ENCODE measurements at regions not wholly inside any gene's neighbourhood (a gene's known extent, or its start where the extent isn't known, plus 50 kb on each side); places are given as distances from the start of the nearest gene placed in this dataset.

- TF ChIP-seq JUND (IDR thresholded peaks at IDR 0.05; ENCODE audit: low read depth, low read length) (no peak), EP300 (IDR thresholded peaks at IDR 0.05; ENCODE audit: borderline replicate concordance in 1 of 2, control insufficient read depth in 1 of 2, low read depth in 2 of 2, low read length in 2 of 2) (no peak), KAT2A (conservative IDR thresholded peaks at IDR 0.05; ENCODE audit: control insufficient read depth, low read depth, low read length) (no peak), RFX5 (IDR thresholded peaks at IDR 0.05; ENCODE audit: low read depth, low read length) (no peak), CTCF (IDR thresholded peaks at IDR 0.05 in 2 of 3, conservative IDR thresholded peaks at IDR 0.05 in 1 of 3; ENCODE audit: control insufficient read depth in 2 of 3, extremely low read depth in 1 of 3, insufficient read depth in 1 of 3, low read depth in 3 of 3, low read length in 3 of 3) (no peak), NBN (IDR thresholded peaks at IDR 0.05) (no peak), BACH1 (IDR thresholded peaks at IDR 0.05; ENCODE audit: borderline replicate concordance) (no peak), SRF (IDR thresholded peaks at IDR 0.05; ENCODE audit: low read depth in 2 of 2, low read length in 2 of 2) (no peak)
Observed at GRCh38 chr3:86880066-86880465, 110.9 kb downstream of the VGLL3 start.
